ENCODE measurements at regions not wholly inside any gene's neighbourhood (a gene's known extent, or its start where the extent isn't known, plus 50 kb on each side); places are given as distances from the start of the nearest gene placed in this dataset.

GRCh38 chr5:57895766-57896165, 413.2 kb upstream of the ACTBL2 start:
- Histone ChIP-seq H3K9me1 (ENCODE audit: control insufficient read depth, extremely low read depth, insufficient read depth, low read length) (no peaks in the 10 kb centered on the region), H4K20me1 (ENCODE audit: control insufficient read depth, extremely low read depth, insufficient read depth, low read length) (no peaks in the 10 kb centered on the region), H3K4me3 (ENCODE audit: control insufficient read depth in 2 of 3, extremely low read depth in 1 of 3, insufficient read depth in 2 of 3, low read depth in 1 of 3, low read length in 3 of 3) (no peak overlapping the region), H3K79me2 (ENCODE audit: control insufficient read depth, insufficient read depth, low read length) (no peaks in the 10 kb centered on the region), H2AFZ (ENCODE audit: control insufficient read depth, low read length) (peak overlapping the region; percentile 49), H3K9me3 (ENCODE audit: control insufficient read depth, low read depth, low read length) (no peaks in the 10 kb centered on the region), H3K4me2 (ENCODE audit: control insufficient read depth, extremely low read depth, insufficient read depth, low read depth, low read length) (no peak overlapping the region), H3K27ac (ENCODE audit: control insufficient read depth, insufficient read depth, low read length) (no peak overlapping the region), H3K27me3 (ENCODE audit: control insufficient read depth, extremely low read depth, insufficient read depth, low read length) (no peaks in the 10 kb centered on the region), H3K4me1 (ENCODE audit: control insufficient read depth, extremely low read depth, insufficient read depth, low read length) (no peaks in the 10 kb centered on the region), H3K9ac (ENCODE audit: control insufficient read depth, extremely low read depth, insufficient read depth, low read length) (no peak overlapping the region), H3K36me3 (ENCODE audit: control insufficient read depth in 2 of 2, extremely low read depth in 1 of 2, insufficient read depth in 2 of 2, low read length in 2 of 2) (no peaks in the 10 kb centered on the region)
- no peak for DNase-seq (ENCODE audit: low read depth, low spot score)
- FAIRE-seq = no peak
- TF ChIP-seq EZH2 (IDR thresholded peaks at IDR 0.05; ENCODE audit: low read length) = no peak
- TF ChIP-seq CTCF (optimal IDR thresholded peaks at IDR 0.05 in 1 of 3, IDR thresholded peaks at IDR 0.05 in 1 of 3, conservative IDR thresholded peaks at IDR 0.05 in 1 of 3; ENCODE audit: extremely low read depth in 1 of 3, insufficient read depth in 2 of 3, low read length in 3 of 3) = no peak
- dilution Hi-C loops (cut with MboI; ENCODE audit: extremely low pct_ligation_motif_present, low sequenced_read_pairs) = no loop called here

- no peak overlapping the region for H3K27ac ChIP-seq (ENCODE audit: control insufficient read depth, insufficient read depth, low read length)
- no peaks in the 10 kb centered on the region for H4K20me1 ChIP-seq (ENCODE audit: control insufficient read depth, extremely low read depth, insufficient read depth, low read length)
- FAIRE-seq (peak; percentile 75), DNase-seq (ENCODE audit: low read depth, low spot score) (no peak)
- H3K4me2 ChIP-seq (ENCODE audit: control insufficient read depth, extremely low read depth, insufficient read depth, low read depth, low read length) = no peak overlapping the region
- no peak overlapping the region for H3K9ac ChIP-seq (ENCODE audit: control insufficient read depth, extremely low read depth, insufficient read depth, low read length)
- dilution Hi-C loops (cut with MboI; ENCODE audit: extremely low pct_ligation_motif_present, low sequenced_read_pairs) = no loop called here
- H3K36me3 ChIP-seq (ENCODE audit: control insufficient read depth in 2 of 2, extremely low read depth in 1 of 2, insufficient read depth in 2 of 2, low read length in 2 of 2) = no peaks in the 10 kb centered on the region
- no peak overlapping the region for H2AFZ ChIP-seq (ENCODE audit: control insufficient read depth, low read length)
- TF ChIP-seq EZH2 (IDR thresholded peaks at IDR 0.05; ENCODE audit: low read length) = no peak
- no peak for TF ChIP-seq CTCF (optimal IDR thresholded peaks at IDR 0.05 in 1 of 3, IDR thresholded peaks at IDR 0.05 in 1 of 3, conservative IDR thresholded peaks at IDR 0.05 in 1 of 3; ENCODE audit: extremely low read depth in 1 of 3, insufficient read depth in 2 of 3, low read length in 3 of 3)
- no peaks in the 10 kb centered on the region for H3K9me1 ChIP-seq (ENCODE audit: control insufficient read depth, extremely low read depth, insufficient read depth, low read length)
- no peaks in the 10 kb centered on the region for H3K9me3 ChIP-seq (ENCODE audit: control insufficient read depth, low read depth, low read length)
- H3K4me1 ChIP-seq (ENCODE audit: control insufficient read depth, extremely low read depth, insufficient read depth, low read length) = peaks cover 14% of the 10 kb centered on the region
- no peak overlapping the region for H3K4me3 ChIP-seq (ENCODE audit: control insufficient read depth in 2 of 3, extremely low read depth in 1 of 3, insufficient read depth in 2 of 3, low read depth in 1 of 3, low read length in 3 of 3)
- no peaks in the 10 kb centered on the region for H3K27me3 ChIP-seq (ENCODE audit: control insufficient read depth, extremely low read depth, insufficient read depth, low read length)
- no peaks in the 10 kb centered on the region for H3K79me2 ChIP-seq (ENCODE audit: control insufficient read depth, insufficient read depth, low read length)
Measured at GRCh38 chr5:57893926-57894325, 411.3 kb upstream of the ACTBL2 start.
